Left forelimb (tissue), 1 donor: ENCODE measurements at regions not wholly inside any gene's neighbourhood (a gene's known extent, or its start where the extent isn't known, plus 50 kb on each side); places are given as distances from the start of the nearest gene placed in this dataset.
"Not testable (repeated sequence)": the region's sequence is repeated elsewhere in the genome, so short reads cannot be mapped to it uniquely, and the experiment has no call there.

ENCODE experiments used
- DNase-seq: peaks from one replicate; pipeline ENCODE4 v3.0.0-alpha.2; 2018; ENCODE audit warnings: low spot score

DNA sequence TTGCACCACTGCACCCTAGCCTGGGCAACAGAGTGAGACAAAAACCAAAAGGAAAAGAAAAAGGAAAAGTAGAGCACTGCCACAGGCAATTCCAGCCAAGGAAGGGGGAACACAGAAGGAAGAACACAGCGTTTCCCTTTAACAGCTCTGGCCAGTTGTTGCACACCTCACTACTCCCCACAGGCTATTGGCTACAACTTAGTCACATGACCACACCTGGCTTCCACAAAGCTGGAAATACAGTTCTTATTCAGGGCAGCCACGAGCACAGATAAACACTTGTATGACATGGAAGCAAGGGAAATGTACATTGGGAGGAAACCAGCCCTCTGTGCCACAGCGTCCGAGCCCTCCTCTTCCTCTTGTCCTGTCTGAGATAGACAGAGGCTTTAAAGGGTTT is 249.0 kb upstream of the JARID2 start:
- DNase-seq = no peak

DNA sequence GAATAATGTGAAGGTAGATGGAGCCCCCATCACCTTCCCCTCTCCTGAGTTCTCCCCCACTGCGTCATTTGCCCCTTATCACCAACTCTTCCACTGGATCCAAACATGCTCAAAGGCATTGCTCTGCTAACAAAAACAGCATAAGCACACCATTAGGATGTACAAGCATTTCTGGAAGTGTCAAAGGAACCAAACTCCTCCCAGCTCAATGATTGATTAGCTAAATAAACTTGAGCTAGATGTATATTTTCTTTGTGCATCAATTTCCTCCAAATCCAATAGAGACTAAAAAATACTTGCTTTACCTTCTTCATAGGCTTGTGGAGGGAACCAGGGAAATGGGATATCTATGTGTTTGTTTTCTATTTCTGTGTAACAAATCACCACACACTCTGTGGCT is 248.4 kb upstream of the JARID2 start:
- no peak for DNase-seq

DNA sequence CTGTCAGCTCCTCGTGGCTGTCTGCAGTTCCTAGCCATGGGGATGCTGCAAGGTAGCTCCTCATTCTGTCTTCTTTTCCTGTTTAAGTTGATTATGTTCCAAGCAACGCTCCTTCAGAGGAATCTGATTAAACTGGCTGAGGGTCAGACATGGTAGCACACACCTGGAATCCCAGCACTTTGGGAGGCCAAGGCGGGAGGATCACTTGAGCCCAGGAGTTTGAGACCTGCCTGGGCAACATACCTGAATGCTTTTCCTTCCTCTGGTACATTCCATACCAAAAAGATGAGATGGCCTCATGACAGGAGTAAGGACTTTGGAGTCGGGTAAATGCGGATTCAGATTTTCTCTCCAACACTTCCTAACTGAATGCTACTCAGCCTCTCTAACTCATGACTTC is 246.8 kb upstream of the JARID2 start:
- no peak for DNase-seq

DNA sequence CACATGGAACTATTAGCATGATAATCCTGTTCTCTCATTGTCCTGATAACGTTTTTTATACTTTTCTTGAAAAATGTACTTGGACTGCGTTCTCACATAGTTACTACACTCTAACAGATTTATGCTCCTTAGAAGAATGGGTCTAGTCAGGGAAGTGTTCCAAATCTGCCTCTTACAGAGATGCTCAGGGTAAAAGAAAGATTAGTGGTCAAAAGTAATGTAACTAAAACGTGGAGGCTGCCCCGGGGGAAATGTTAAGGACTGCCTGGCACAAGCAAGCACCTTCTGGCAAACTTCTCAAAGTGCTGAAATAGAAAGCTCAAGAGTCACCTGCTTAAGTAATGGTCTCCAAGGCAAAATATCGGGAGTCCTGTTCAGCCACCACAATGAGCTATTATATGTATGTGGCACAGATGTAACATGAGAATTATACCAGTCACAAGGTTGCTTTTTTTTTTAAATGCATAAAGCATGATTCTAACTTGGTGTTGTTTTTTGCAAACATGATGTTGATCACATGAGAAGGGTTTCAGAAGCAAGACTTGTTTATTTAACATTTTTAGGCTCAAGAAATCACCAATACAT is 244.5 kb upstream of the JARID2 start:
- no peak for DNase-seq

DNA sequence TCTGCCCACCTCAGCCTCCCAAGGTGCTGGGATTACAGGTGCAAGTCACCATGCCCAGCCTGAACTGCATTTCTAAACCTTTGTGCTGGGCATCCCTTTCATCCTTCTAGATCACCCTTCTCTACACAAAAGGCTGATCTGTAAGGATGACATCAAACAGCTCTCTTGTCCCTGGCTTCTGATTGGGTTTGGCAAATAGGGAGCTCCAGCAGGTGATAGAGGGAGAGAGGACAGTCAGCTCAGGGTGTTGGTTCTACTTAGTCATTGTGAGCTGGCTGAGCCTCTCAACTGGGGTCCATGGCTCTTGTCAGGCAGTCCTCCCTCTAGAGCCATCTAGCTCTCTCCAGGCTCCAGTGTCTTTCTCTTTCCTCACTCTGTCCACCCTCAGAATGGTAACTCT is 237.6 kb upstream of the JARID2 start:
- no peak for DNase-seq

GRCh38 chr6:15014958-15015357 is 230.9 kb upstream of the JARID2 start:
- DNase-seq = no peak

GRCh38 chr6:15016813-15017212 is 229.1 kb upstream of the JARID2 start:
- DNase-seq = no peak

DNA sequence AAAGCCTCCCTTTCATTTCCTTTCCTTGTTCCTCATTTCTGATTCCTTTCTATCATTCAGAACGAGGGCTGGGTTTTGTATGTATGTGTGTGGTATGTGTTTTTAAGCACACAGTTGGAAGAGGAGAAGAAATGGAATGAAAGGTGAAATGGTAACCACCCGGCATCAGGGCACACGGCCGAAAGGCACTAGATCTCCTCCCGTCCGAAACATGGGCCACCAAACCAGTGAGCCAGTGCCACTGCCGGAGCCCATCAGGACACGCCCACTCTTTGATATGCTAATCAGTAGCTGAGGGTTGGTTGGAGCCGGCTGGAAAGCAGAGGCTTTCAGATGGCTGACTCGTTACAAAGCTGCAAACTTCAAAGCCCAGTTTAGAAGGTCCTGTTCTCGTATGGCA is 228.6 kb upstream of the JARID2 start:
- DNase-seq = no peak

GRCh38 chr6:15017803-15018202 is 228.1 kb upstream of the JARID2 start:
- DNase-seq = no peak

DNA sequence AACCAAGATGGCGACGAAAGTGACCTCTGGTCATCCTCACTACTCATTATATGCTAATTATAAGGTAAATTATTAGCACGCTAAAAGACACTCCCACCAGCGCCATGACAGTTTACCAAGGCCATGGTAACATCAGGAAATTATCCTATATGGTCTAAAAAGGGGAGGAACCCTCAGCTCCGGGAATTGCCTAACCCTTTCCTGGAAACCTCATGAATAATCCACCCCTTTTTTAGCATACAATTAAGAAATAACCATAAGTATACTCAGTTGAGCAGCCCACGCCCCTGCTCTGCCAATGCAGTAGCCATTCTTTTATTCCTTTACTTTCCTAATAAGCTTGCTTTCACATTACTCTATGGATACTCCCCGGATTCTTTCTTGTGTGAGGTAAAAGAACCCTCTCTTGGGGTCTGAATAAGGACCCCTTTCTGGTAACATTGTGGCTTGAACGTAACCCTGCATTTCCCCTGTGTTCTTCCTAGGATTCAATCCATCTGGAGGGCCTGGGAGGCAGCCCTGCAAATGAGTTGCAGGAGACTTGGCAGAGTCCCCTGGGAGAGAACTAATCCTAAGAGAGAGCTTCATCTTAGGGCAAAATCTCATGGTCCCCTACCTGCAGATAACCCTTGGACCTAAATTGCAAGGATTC is 225.6 kb upstream of the JARID2 start:
- no peak for DNase-seq

GRCh38 chr6:15021074-15021473 is 224.8 kb upstream of the JARID2 start:
- DNase-seq = no peak

- not testable (repeated sequence) for DNase-seq
These were observed 222.9 kb upstream of the JARID2 start for GRCh38 chr6:15023018-15023417.

DNA sequence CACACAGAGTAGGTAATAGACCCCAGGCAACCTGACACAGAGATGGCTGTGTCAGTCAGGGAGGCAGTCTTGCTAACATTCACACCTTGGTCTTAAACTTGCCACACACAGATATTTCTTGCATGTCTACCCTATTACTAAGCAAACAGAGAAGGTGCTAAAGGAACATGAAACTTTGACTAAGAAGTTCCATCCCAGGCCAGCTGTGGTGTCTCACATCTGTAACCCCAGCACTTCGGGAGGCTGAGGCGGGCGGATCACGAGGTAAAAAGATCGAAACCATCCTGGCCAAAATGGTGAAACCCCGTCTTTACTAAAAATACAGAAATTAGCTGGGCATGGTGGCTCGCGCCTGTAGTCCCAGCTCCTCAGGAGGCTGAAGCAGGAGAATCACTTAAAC is 222.4 kb upstream of the JARID2 start:
- DNase-seq = no peak

- no peak for DNase-seq
These were observed 220.4 kb upstream of the JARID2 start for GRCh38 chr6:15025446-15025845.

DNA sequence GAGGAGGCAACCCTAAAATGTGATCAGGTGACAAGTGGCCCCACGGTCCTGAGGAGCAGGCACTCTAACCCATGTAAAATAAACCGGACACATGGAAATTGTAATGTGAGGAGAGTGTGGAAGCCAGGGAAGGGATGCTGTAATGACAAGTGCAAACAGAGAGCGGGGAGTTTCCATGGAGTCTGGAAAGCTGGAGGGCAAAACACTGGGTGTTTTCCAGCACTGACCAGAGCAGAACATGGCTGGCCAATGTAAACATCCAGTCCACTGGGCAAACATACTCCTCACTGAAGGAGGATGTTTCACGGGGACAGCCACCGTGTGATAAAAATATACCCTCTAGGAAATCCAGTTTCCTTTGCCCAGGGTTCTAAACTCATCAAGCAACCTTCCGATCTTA is 219.0 kb upstream of the JARID2 start:
- DNase-seq = no peak

DNA sequence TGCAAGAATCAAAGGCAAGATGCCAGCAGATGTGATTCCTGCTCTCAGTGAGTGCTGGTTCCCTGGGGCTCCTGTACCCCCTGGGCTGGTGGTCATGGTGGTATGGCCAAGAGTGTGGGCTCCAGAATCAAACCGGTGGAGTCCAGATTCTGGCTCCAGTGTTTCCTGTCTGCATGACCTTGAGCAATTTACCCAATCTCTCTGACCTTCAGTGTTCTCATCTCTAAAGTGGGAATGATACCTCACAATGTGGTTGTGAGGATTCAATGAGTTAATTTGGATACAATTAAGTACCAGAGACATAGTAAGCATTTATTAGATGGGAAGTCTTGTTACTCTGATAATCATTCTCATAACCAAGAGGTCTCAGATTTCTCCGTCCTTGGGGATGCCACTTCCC is 218.4 kb upstream of the JARID2 start:
- no peak for DNase-seq

- no peak for DNase-seq
These were observed 213.9 kb upstream of the JARID2 start for GRCh38 chr6:15032015-15032414.

DNA sequence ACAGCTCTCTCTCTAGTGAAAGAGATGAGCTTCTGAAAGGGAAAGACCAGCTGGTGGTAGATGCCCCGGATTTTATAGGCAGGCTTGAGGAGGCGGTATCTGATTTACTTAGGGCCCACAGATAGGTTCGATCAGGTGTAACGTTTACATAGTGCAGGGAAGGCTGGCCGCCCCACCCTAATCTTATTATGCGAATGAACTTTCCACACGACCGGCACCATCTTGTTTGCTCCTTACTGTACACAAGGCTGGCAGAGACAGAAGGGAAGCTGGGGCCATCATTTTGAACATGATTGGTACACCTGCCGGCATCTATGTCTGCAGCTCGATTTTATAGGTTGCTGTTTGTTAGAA is 212.0 kb upstream of the JARID2 start:
- DNase-seq = no peak

DNA sequence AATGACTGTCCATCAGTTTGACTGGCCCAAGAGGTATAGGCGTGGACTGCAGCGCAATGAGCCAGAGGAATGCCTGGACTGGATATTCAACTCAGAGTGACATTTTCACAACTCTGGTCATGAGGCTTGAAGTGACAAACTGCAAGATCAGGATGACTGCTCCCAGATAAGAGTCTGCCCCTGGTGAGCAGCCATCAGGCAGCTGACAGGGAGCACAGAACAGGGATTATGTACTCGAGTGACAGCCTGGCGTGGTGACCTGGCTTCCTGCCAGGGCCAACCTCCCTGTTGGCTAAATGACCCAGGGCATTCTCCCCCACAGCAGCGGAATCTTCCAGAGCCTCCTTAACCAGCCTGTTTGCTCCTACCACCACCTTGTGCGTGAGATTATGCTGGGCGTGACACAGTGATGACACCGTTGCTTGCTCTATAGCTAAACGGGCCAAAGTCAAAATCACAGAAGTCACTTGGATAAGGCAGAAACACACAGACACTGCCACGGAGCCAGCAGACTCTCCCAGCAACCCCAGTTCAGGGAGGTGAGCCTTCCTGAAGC is 209.1 kb upstream of the JARID2 start:
- DNase-seq = no peak

DNA sequence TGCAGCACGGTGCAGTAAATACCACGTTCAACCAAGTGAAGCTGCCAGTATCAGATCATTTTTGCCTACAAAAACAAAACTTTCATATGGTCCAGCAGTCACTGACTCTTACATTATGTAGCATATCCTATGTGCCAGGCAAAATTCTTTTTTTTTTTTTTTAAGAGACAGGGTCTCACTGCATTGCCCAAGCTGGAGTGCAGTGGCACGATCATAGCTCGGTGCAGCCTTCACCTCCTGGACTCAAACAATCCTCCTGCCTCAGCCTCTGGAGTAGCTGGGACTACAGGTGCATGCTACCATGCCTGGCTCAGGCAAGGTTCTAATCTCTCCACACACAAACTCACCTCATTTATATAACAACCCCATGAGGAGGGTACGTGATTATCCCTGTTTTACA is 208.6 kb upstream of the JARID2 start:
- DNase-seq = no peak

GRCh38 chr6:15038013-15038791 is 207.7 kb upstream of the JARID2 start:
- no peak for DNase-seq

- no peak for DNase-seq
These were observed 206.7 kb upstream of the JARID2 start for GRCh38 chr6:15039136-15039535.

DNA sequence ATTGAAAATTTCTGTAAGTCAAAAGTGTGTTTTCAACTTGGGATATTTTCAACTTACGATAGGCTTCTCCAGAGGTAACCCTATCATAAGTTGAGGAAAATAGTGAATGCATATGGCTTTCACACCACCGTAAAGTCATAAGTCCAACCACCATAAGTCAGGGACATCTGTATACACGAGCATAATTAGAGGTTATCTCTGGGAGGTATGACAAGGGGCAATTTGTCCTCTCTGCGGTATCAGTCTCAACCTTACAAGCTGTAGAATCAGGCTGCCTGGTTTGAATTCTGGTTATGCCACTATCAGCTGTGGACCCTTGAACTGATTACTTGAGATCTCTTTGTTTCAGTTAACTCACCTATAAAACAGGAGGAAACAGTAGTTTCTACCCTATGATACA is 202.9 kb upstream of the JARID2 start:
- DNase-seq = no peak
